ENCODE measurements at regions not wholly inside any gene's neighbourhood (a gene's known extent, or its start where the extent isn't known, plus 50 kb on each side); places are given as distances from the start of the nearest gene placed in this dataset.
A peak's percentile ranks its signal among the peaks of the same experiment; 100 is the strongest.

- DNase-seq (ENCODE audit: low spot score), result no peak
These were observed 330.2 kb upstream of the NOVA1 start for GRCh38 chr14:26928019-26928418.

DNA sequence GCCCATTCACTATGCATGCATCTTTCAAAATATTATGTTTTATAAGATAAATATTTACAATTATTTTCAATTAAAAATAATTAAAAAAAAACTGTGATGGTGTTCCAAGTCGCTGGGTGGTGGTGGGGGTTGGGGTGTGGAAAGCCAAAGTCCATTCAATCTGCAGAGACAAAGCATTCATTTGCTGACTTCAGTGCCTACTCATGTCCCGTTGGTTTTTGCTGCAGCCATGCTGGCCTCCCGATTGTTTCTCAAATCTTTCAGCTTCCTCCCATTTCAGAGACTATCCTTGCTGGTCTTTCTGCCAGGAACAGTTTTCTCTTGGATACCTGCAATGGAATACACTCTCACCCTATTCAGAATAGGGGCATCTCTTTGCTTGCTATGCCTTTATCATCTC is 331.5 kb upstream of the NOVA1 start:
- DNase-seq (ENCODE audit: low spot score), result no peak

- DNase-seq (ENCODE audit: low spot score), result no peak
These were observed 332.7 kb upstream of the NOVA1 start for GRCh38 chr14:26930576-26930975.

- no peak for DNase-seq (ENCODE audit: low spot score)
These were observed 334.8 kb upstream of the NOVA1 start for GRCh38 chr14:26932606-26933005.

DNA sequence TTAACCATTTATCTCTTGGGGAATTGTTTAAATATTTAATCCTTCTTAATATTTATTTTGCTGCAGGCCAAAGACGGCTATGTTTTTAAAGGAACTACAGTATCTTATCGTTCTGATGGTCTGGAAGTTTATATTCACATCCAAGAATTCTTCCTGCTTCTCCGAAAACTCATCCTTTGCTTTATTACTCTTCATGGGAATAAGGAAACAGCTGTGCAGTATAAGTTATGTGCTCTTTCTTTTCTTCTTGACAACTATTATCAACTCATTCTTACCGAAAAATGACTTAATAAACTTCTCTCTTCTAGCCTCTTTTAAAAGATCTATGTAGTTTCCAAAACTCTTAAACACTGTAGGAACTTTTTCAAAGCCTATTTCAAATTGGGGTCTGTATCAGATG is 335.6 kb upstream of the NOVA1 start:
- no peak for DNase-seq (ENCODE audit: low spot score)

- no peak for DNase-seq (ENCODE audit: low spot score)
These were observed 336.3 kb upstream of the NOVA1 start for GRCh38 chr14:26934151-26934550.

DNA sequence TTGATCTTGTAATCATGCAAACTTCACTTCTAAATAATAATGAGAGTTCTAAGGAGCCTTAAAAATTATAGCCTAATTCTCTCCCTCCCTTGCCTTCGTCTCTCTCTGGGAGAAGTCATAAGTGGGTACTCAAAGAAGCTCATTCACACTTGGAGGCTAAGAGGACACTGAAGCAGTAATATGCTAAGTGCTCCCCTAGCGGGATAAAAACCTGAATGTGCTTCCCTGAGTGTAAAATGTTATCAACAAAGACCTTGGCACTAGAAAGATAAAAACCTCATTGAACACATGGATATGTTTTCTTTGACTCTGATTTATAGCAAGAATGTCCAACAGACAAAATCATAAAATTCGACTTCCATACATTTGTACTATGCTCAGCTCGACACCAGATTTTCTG is 337.9 kb upstream of the NOVA1 start:
- DNase-seq (ENCODE audit: low spot score), result no peak

DNA sequence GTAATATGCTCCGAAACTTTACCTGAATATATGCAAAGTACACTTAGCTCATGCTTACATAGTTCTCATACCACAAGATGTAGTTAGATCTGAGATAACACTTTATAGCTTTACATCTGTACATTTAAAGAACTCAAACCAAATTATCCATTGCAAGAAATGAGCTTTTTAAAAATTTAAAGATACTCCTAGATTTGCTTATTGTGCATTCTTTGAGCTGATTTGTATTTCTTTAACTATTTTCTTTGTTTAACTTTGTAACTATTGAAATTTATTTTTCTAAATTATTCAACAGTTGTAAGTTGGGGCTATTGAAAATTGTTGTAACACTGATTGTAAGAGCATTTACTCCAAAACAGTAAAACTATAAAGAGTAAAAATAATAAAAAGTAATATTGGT is 340.2 kb upstream of the NOVA1 start:
- DNase-seq (ENCODE audit: low spot score), result no peak

DNA sequence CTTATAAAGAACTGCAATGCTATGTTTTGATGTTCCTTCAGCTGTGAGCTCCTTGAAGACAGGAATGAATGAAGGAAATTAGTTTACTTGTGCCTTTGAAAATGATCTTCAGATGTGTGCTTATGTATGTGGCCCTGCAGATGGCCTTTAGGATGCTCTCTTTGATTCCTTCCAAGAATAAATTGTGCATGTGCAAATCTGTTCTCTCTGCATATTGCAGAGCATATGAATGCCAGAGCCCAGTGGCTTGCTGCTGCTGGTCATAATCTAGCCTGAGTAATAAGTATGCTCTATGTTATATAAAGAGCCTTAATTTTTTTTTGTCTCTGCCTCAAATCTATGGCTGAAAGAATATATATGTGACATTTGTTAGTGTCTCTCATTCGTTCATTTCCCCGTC is 341.9 kb upstream of the NOVA1 start:
- no peak for DNase-seq (ENCODE audit: low spot score)

DNA sequence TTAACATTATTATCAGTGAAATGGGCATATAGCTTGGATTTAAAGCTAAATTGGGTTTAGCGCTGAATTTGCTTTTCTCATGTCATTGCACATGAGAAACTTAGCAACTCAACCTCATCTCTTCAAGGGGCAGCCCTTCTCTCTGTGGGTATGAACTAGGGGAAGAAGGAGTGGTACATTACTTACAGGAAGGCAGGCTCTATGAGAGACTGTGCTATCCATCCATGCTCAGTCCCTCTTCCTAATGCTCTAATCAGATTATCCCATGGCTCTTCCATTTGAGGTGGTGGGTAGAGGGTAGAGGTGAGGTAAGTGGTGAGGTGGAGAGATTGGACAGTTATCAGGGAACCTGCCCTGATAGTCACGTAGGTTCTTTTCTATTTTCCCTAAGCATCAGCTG is 343.7 kb upstream of the NOVA1 start:
- DNase-seq (ENCODE audit: low spot score), result no peak

GRCh38 chr14:26947265-26947664 is 349.4 kb upstream of the NOVA1 start:
- DNase-seq (ENCODE audit: low spot score), result no peak

DNA sequence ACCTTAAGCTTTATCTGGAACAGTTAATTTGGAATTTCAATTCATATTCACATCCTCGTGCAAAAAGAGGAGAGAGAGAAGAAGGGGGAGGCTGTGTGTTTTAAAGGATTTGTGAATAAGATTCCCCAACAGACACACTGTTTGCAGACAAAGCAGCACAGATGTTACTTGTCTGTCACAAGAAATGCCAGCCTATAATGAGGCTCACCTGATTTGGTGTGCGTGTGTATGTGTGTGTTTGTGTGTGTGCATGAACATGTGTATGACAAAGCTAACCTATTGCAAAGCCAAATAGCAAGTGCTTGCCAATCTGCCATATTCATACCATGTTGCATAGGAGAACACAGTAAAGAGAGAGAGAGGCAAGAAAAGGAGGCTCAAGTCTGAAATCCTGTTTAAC is 361.6 kb upstream of the NOVA1 start:
- no peak for DNase-seq (ENCODE audit: low spot score)

DNA sequence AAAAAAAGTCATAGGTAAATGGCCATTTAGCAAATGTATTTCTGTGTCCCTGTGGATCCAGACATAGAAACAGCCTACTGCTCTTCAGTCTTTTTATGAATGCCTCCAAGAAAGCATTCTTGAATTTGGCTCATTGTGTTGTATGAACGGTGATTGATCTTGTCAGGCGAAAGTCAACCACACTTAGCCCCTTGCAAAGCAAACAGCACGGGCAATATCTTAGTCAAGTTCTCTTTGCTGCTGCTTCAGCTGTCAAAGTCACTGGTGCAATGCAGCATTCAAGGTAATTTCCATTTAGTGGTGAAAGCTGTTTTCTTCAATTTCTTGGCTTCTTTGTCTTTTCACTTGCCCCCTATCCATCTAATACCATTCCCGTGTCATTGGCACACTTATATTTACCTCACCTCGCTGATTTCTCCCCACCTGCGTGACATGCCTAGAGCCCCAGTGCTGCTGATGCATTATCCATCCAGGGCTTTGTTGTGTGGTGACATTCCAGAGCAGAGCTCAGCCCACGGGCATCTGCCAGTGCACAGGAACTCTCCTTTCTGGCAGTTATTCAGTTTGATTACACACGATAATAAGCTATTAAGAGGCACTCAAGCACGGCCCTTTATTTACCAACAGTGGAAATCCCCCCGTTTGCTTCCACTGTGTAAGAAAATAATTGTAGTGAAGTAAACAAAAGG is 362.3 kb upstream of the NOVA1 start:
- DNase-seq (ENCODE audit: low spot score), result no peak

- DNase-seq (ENCODE audit: low spot score), result no peak
These were observed 365.9 kb upstream of the NOVA1 start for GRCh38 chr14:26963711-26964110.

GRCh38 chr14:26965490-26965889 is 367.7 kb upstream of the NOVA1 start:
- no peak for DNase-seq (ENCODE audit: low spot score)

DNA sequence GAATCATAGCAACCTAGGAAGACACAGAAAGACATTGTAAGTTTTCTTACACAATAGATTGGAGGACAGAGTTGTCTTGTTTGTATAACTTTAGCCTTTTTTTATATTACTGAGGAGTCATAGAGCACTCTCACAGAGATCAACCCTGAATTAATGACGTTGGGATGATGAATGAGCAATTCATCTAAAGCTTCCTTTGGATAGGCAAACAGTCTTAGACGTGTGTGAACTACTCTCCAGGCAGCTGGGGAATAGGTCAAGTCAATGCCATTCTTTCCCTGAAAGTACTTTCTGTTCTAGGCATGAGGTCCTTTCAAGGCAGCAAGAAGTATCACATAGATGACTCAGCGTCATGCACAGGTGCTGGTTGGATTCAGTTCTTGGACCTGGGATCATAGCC is 369.1 kb upstream of the NOVA1 start:
- peak; percentile 1 for DNase-seq (ENCODE audit: low spot score)

DNA sequence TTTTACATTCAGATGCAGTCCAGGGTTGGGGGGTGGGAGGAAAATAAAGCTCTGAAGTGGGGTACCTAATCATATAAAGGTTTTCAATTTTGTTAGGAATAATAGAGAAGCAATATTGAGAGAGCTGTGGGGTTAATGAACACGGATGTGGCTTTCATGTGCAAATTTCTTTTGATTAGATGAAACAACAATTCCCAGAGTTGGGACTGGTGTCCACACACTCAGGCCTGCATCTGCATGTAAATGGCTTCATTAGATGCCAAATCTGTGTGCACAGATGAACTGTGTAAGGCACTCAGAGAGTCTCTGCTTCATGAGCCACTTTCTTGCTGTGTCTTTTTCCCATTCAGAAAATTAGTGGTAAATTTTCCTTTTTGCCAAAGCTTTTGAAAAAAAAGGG is 377.1 kb upstream of the NOVA1 start:
- no peak for DNase-seq (ENCODE audit: low spot score)

DNA sequence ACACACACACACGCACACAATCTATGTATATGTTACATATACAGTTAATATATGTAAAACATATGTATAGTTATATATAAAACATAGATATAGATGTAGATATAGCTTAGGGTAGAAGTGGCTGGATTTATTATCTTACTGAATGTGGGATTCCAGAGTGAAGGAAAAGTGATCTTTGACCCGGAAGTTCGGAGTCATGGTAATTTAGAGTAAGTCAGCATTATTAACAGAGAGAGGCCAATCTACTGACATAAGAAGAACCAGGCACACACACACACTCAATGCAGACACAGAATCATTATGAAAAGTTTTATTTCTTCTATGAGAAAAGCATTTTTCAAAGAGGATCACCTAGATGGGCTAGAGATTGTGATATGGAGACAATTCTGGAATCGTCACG is 384.2 kb upstream of the NOVA1 start:
- no peak for DNase-seq (ENCODE audit: low spot score)

- peak; percentile 56 for DNase-seq (ENCODE audit: low spot score)
These were observed 386.7 kb upstream of the NOVA1 start for GRCh38 chr14:26984311-26985177.

GRCh38 chr14:26987744-26988363 is 390.0 kb upstream of the NOVA1 start:
- no peak for DNase-seq (ENCODE audit: low spot score)

- DNase-seq (ENCODE audit: low spot score), result no peak
These were observed 393.1 kb upstream of the NOVA1 start for GRCh38 chr14:26990946-26991345.

DNA sequence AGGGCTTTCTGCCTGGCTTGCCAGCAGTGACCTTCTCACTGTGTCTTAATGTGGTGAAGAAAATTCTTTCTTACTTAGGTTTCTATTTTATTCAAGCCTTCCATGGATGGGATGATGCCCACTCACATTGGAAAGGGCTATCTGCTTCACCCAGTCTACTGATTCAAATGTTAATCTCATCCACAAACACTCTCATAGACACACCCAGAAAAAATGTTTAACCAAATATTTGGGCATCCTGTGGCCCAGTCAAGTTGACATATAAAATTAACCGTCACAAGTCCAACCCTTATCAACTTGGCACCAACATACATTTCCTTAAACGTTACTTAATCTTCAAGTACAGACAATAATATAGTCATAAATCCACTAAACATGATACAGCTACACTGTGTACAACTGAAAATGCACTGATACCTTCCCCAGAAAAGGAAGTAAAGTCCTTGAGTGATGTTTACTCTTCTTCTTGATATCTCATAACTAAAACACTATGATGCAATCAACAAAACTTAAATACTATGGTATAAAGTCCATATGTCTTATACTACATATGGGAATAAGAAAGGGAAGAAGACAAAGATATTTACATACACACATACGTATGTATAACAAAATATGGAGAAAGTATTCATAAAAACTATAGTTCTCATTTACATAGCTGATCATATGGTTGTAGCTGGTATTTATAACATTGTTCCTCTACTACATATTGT is 394.7 kb upstream of the NOVA1 start:
- DNase-seq (ENCODE audit: low spot score), result no peak
